GM18502 (cell line): ENCODE measurements at regions not wholly inside any gene's neighbourhood (a gene's known extent, or its start where the extent isn't known, plus 50 kb on each side); places are given as distances from the start of the nearest gene placed in this dataset.
"Not testable (repeated sequence)": the region's sequence is repeated elsewhere in the genome, so short reads cannot be mapped to it uniquely, and the experiment has no call there.

ENCODE experiments used
- ATAC-seq: cut with Tn5 transposase; IDR thresholded peaks from one replicate; pipeline ENCODE4 v1.9.1; 2021; ENCODE audit warnings: mild to moderate bottlenecking; ENCODE audit not compliant: unreplicated experiment, poor library complexity

- ATAC-seq = no peak
Observed at GRCh38 chr2:101612019-101612418, 85.5 kb upstream of the MAP4K4 start.

- ATAC-seq = no peak
Observed at GRCh38 chr2:101610750-101611315, 86.7 kb upstream of the MAP4K4 start.

GRCh38 chr2:101609433-101609832 is 88.1 kb upstream of the MAP4K4 start:
- ATAC-seq = no peak

DNA sequence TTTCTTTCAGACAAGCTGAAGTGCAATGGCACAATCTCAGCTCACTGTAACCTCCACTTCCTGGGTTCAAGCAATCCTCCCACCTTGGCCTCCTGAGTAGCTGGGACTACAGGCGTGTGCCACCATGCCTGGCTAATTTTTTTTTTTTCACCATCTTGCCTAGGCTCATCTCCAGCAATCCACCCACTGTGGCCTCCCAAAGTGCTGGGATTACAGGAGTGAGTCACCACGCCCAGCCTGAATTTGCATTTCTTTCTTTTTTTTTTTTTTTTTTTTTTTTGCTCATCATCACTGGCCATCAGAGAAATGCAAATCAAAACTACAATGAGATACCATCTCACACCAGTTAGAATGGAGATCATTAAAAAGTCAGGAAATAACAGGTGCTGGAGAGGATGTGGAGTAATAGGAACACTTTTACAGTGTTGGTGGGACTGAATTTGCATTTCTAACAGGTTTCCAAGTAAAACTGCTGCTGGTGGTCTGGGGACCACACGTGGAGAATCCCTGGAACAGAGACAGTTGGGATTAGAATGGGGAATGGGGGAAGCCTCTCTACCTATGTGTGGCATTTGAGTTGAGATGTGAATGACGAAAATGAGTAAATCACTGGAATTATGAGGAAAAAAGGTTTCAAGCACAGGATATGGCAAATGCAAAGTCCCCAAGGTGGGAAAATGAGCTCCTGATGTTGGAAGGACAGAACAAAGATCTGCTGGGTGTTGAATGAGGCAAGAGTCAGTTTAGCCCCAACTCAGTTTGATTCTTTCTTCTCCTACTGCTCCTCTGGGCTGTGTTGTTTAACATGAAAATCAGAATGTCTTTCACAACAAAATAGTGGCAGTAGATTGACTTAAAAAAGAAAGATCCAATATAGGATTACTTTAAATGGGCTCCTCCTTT is 88.8 kb upstream of the MAP4K4 start:
- no peak for ATAC-seq

DNA sequence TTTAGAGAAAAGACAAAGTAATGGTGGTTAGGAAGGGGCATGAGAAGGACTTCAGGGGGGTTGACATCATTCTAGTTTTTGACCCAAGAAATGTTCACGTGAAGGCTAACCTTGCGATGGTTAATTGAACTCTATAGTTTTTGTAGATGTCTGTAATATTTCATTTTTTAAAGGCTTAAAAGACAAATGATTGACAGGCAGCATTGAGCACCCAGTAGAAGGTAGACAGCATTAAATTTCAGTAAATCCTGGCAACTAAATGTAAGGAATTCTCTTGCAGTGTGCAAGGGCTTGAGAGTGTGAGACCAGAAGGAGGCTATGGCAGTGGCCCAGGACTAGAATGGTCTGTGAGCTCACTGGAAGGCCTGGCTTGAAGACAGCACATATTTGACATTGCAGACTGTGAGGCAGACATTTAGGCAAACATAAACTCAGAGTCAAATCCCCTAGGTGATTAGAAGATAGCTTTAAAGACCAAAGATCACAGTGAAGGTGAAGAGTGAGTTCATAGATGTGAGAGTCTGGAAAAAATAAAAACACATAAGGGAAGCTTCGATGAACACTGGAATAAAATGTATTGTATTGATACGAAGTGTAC is 100.1 kb upstream of the MAP4K4 start:
- ATAC-seq = no peak

GRCh38 chr2:101596333-101596732 is 101.2 kb upstream of the MAP4K4 start:
- ATAC-seq = no peak

- ATAC-seq = no peak
Observed at GRCh38 chr2:101587251-101587650, 110.3 kb upstream of the MAP4K4 start.

- ATAC-seq = no peak
Observed at GRCh38 chr2:101583861-101584260, 108.9 kb upstream of the RFX8 start.

GRCh38 chr2:101581675-101582299 is 106.9 kb upstream of the RFX8 start:
- no peak for ATAC-seq

- ATAC-seq = no peak
Observed at GRCh38 chr2:101580528-101580927, 105.6 kb upstream of the RFX8 start.

DNA sequence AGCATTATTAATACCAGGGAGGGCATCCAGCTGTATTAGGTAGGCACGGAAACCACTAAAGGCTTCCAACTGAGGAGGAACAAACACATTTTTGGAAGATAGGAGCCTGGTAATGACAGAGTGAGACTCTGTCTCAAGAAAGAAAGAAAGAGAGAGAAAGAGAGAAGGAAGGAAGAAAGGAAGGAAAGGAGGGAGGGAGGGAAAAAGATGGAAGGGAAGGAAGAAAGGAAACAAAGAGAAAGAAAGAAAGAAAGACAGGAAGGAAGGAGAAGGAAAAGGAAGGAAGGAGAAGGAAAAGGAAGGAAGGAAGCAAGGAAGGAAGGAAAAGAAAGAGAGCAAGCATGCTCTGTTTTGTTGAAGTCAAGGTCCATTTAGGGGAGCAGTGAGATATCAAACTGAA is 103.8 kb upstream of the RFX8 start:
- no peak for ATAC-seq

GRCh38 chr2:101578135-101578534 is 103.2 kb upstream of the RFX8 start:
- not testable (repeated sequence) for ATAC-seq

DNA sequence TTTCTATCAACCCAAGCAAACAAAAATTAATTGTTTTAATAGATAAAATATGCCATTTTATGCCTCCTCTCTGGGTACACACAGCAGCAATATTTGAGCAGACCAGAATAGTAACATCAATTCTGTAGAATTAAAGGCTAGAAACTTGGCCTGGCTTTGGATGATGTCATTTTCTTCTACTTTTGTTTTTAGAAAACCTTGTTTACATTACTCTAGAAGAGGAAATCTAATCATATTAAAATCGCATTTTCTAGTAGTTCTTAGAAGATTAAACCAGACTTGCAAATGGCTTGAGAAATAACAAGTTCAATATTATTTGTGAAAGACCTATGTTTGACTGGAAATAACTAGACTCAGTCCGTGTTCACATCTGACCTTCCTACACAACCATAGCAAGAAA is 102.3 kb upstream of the RFX8 start:
- ATAC-seq = no peak

GRCh38 chr2:101574622-101575021 is 99.7 kb upstream of the RFX8 start:
- ATAC-seq = no peak

DNA sequence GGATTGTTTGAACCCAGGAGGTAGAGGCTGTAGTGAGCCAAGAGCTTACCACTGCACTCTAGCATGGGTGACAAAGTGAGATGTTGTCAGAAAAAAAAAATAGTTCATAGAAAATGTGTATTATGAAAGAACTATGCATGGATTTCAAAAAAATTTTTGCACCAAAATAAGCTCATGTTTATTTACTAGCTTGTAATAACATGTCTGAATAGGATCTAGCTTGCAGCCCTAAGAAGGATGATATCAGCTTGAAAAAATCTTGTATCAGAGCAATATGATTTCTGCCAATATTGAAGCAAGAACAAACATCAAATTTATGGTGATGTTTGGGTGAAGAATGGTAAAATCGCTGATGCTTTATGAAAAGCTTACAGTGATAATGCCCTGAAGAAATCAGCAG is 97.0 kb upstream of the RFX8 start:
- no peak for ATAC-seq

GRCh38 chr2:101569886-101570520 is 95.1 kb upstream of the RFX8 start:
- ATAC-seq = no peak

DNA sequence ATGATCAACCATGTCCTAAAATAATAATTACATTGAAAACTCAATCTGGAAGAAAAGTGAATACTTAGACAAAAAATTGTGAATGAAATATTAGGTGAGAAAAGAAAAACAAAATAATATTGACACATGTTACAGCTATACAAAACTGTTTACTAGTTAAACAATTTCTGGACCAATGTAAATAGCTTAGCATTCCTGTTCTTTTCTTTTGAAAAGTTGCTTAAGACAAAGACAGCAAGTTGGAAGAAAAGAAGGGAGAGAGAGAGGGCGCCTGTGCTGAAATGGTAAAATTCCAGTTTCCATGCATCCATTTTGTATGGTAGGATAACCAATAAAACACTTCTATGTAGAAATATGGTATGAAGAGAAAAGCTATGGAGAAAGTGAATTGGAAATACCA is 94.1 kb upstream of the RFX8 start:
- ATAC-seq = no peak

DNA sequence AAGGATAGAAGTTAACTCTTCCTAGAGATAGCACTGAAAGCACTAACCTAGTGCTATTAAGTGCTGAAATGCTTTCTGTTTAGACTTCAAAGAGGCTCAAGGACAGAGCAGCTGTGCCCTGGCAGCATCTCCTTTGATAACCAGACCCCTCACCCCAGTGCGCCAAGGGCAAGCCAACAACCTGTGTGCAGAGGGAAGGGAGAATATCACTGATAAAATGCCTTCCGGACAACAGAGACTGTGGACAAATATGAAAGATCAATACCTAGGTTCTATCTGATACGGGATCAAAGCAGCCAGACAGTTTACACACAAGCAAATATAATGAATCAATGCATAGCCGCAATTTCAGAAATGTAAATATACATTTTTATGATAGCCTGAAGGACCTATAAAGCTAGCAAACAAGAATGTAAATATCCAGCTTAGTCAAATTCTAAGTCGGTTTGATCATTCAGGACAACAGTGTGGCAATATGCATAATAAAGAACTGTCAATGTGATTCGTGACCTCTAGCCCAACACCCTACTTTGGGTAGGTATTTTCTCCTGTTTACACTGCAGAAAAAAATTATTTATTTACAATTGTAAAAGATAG is 91.8 kb upstream of the RFX8 start:
- ATAC-seq = no peak

DNA sequence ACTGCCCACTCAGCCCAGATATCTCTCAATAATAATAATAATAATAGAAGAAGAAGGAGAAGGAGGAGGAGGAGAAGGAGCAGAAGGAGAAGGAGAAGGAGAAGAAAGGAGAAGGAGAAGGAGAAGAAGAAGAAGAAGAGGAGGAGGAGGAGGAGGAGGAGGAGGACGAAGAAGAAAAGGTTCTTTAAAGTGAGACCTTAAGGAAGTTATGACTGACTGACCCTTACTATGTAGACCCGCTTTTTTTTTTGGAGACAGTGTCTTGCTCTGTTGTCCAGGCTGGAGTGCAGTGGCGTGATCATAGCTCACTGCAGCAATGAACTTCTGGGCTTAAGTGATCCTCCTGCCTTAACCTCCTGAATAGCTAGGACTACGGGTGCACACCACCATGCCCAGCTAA is 88.9 kb upstream of the RFX8 start:
- ATAC-seq = no peak

GRCh38 chr2:101560780-101561315 is 85.9 kb upstream of the RFX8 start:
- no peak for ATAC-seq
